Caco-2 (cell line): ENCODE measurements at regions not wholly inside any gene's neighbourhood (a gene's known extent, or its start where the extent isn't known, plus 50 kb on each side); places are given as distances from the start of the nearest gene placed in this dataset.

Experiments used
- BruUV-seq: library from RNA; stranded (reverse); fragments of 400-500 nt; replicated peaks from 2 replicates; lab custom pipeline; 2021; lab: Mats Ljungman, UMichigan
- CTCF ChIA-PET: fragments of 300-600 bp; sonication (Branson Sonifier 250); formaldehyde crosslinking; loops from one replicate; lab custom pipeline; 2022; ENCODE audit warnings: antibody characterized with exemption; lab: Charles Lee
- POLR2A ChIA-PET: fragments of 300-600 bp; sonication (Branson Sonifier 250); formaldehyde crosslinking; loops from one replicate; lab custom pipeline; 2022; ENCODE audit warnings: antibody characterized with exemption; lab: Charles Lee
- DNase-seq, 2 experiments: peaks; one replicate each; pipeline versions ENCODE4 v3.0.0 to v3.0.0-alpha.2; 2020 to 2022
- H3K27me3 ChIP-seq: replicated peaks from 2 replicates; pipeline ENCODE4 v1.6.0; 2011; ENCODE audit warnings: low read length; ENCODE audit not compliant: control insufficient read depth, insufficient read depth
- H3K36me3 ChIP-seq: 2 replicates; pipeline ENCODE4 v1.5.1; 2011; ENCODE audit warnings: low read length; ENCODE audit not compliant: control insufficient read depth, insufficient read depth
- H3K4me1 ChIP-seq: fragments of 250-450 bp; sonication (Bioruptor Pico); 2 replicates; pipeline ENCODE4 v1.5.1; 2020; ENCODE audit warnings: mild to moderate bottlenecking
- H3K4me3 ChIP-seq: 2 replicates; pipeline ENCODE4 v1.5.1; 2011; ENCODE audit warnings: low read depth, mild to moderate bottlenecking, control low read depth, low read length
- H3K9me3 ChIP-seq: fragments of 250-450 bp; sonication (Bioruptor Pico); 2 replicates; pipeline ENCODE4 v1.5.1; 2020; ENCODE audit warnings: mild to moderate bottlenecking, moderate library complexity
- H3K27ac Mint-ChIP-seq: one replicate; pipeline ENCODE4 v1.8.0; 2022; ENCODE audit warnings: mixed read lengths; ENCODE audit not compliant: unreplicated experiment
- H3K27me3 Mint-ChIP-seq: one replicate; pipeline ENCODE4 v1.8.0; 2022; ENCODE audit warnings: mixed read lengths; ENCODE audit not compliant: insufficient read depth, unreplicated experiment
- H3K36me3 Mint-ChIP-seq: one replicate; pipeline ENCODE4 v1.8.0; 2022; ENCODE audit warnings: mild to moderate bottlenecking, mixed read lengths; ENCODE audit not compliant: insufficient read depth, unreplicated experiment
- H3K4me1 Mint-ChIP-seq: one replicate; pipeline ENCODE4 v1.8.0; 2022; ENCODE audit warnings: low read depth, mixed read lengths; ENCODE audit not compliant: unreplicated experiment
- H3K4me3 Mint-ChIP-seq: one replicate; pipeline ENCODE4 v1.8.0; 2022; ENCODE audit warnings: mild to moderate bottlenecking, moderate library complexity, mixed read lengths; ENCODE audit not compliant: unreplicated experiment
- H3K9me3 Mint-ChIP-seq: one replicate; pipeline ENCODE4 v1.8.0; 2022; ENCODE audit warnings: mixed read lengths; ENCODE audit not compliant: unreplicated experiment
- intact Hi-C: fragments of 100-400 bp; cut with micrococcal nuclease; formaldehyde crosslinking; loops from one replicate; pipeline ENCODE4 v1.10.0; 2022; ENCODE audit not compliant: unreplicated experiment
- TF ChIP-seq, protein P1 (sequence below), 2 experiments: fragments of 200-600 bp in 1 of 2; IDR thresholded peaks; 1 replicate in 1 of 2; 2 replicates in 1 of 2; pipeline versions ENCODE4 v1.5.1 to v1.8.0; 2011 to 2022; ENCODE audit warnings: antibody characterized with exemption in 1 of 2, control low read depth in 1 of 2, inconsistent platforms in 1 of 2, low read depth in 1 of 2, low read length in 1 of 2, mild to moderate bottlenecking in 1 of 2, moderate library complexity in 1 of 2; ENCODE audit not compliant: insufficient read depth in 1 of 2, severe bottlenecking in 1 of 2, unreplicated experiment in 1 of 2

DNA sequence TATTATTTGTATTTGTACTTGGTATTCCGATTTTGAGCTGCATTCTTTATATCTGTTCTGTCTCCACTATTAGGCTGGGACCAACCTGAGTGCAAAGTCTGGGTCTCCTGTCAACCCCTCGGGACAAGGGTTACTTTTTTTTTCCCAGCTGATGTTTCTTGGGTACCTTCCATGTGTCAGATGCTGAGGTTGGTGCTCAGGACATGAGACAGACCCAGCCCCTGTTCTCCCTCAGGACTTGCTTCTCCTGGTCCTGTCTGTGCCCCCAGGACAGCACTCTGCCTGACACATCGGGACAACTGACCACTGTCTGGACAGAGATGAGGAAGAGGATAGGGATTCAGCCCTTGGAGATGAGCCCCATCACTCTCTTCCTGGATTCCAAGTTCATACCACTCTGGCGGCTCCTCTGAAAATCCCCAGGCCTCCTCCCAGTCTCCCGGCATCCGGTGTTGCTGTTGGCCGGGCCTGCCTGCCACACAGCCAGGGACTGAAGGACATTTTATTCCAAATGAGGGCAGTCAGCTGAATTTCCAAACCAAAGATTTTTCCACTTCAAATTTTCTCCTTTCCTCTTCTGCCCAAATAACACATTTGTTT, 55.6 kb upstream of the FMOD start:
- TF ChIP-seq, protein P1, sequence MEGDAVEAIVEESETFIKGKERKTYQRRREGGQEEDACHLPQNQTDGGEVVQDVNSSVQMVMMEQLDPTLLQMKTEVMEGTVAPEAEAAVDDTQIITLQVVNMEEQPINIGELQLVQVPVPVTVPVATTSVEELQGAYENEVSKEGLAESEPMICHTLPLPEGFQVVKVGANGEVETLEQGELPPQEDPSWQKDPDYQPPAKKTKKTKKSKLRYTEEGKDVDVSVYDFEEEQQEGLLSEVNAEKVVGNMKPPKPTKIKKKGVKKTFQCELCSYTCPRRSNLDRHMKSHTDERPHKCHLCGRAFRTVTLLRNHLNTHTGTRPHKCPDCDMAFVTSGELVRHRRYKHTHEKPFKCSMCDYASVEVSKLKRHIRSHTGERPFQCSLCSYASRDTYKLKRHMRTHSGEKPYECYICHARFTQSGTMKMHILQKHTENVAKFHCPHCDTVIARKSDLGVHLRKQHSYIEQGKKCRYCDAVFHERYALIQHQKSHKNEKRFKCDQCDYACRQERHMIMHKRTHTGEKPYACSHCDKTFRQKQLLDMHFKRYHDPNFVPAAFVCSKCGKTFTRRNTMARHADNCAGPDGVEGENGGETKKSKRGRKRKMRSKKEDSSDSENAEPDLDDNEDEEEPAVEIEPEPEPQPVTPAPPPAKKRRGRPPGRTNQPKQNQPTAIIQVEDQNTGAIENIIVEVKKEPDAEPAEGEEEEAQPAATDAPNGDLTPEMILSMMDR (IDR thresholded peaks at IDR 0.05; ENCODE audit: insufficient read depth in 1 of 2, low read depth in 1 of 2, low read length in 1 of 2, severe bottlenecking in 1 of 2, unreplicated experiment in 1 of 2): no peak
- no peak overlapping the region for H3K27ac Mint-ChIP-seq
- peaks cover 9% of the 10 kb centered on the region for H3K4me1 Mint-ChIP-seq
- intact Hi-C loops: no loop called here
- DNase-seq: no peak
- H3K4me1 ChIP-seq: no peaks in the 10 kb centered on the region
- H3K4me3 ChIP-seq: no peak overlapping the region
- POLR2A ChIA-PET: no interaction called here
- CTCF ChIA-PET: no interaction called here
- H3K27me3 ChIP-seq: no peaks in the 10 kb centered on the region
- no peaks in the 10 kb centered on the region for H3K36me3 ChIP-seq
- H3K36me3 Mint-ChIP-seq: no peaks in the 10 kb centered on the region
- H3K4me3 Mint-ChIP-seq: no peak overlapping the region
- no peaks in the 10 kb centered on the region for H3K9me3 ChIP-seq
- H3K27me3 Mint-ChIP-seq: peaks cover 2% of the 10 kb centered on the region
- no TSS peak for BruUV-seq
- H3K9me3 Mint-ChIP-seq: peaks cover 10% of the 10 kb centered on the region

DNA sequence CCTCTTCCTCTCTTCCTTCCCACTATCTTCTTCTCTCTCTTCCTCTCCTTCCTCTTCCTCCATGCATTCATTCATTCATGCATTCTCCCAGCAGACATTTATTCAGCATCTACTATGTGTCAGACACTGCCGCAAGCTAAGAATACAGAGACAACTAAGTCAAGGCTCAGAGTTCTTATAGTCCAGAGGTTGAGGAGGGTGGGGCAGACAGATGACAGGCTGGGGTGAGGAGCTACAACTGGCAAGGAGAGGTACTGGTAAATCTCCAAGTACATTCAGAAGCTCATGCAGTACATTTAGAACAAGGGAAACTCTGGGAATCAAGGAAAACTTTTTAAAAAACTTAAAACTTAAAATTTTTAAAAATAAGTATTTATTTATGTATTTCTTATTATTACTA, 56.4 kb upstream of the FMOD start:
- Histone ChIP-seq H3K27me3 (no peaks in the 10 kb centered on the region), H3K4me3 (no peak overlapping the region), H3K9me3 (no peaks in the 10 kb centered on the region), H3K36me3 (no peaks in the 10 kb centered on the region), H3K4me1 (no peaks in the 10 kb centered on the region)
- peaks cover 2% of the 10 kb centered on the region for H3K27me3 Mint-ChIP-seq
- intact Hi-C loops: no loop called here
- no peaks in the 10 kb centered on the region for H3K36me3 Mint-ChIP-seq
- TF ChIP-seq, protein P1 (IDR thresholded peaks at IDR 0.05; ENCODE audit: insufficient read depth in 1 of 2, low read depth in 1 of 2, low read length in 1 of 2, severe bottlenecking in 1 of 2, unreplicated experiment in 1 of 2): no peak
- CTCF ChIA-PET: no interaction called here
- H3K4me3 Mint-ChIP-seq: no peak overlapping the region
- peaks cover 12% of the 10 kb centered on the region for H3K9me3 Mint-ChIP-seq
- no TSS peak for BruUV-seq
- no peak for DNase-seq
- peaks cover 8% of the 10 kb centered on the region for H3K4me1 Mint-ChIP-seq
- H3K27ac Mint-ChIP-seq: no peak overlapping the region
- POLR2A ChIA-PET: no interaction called here

DNA sequence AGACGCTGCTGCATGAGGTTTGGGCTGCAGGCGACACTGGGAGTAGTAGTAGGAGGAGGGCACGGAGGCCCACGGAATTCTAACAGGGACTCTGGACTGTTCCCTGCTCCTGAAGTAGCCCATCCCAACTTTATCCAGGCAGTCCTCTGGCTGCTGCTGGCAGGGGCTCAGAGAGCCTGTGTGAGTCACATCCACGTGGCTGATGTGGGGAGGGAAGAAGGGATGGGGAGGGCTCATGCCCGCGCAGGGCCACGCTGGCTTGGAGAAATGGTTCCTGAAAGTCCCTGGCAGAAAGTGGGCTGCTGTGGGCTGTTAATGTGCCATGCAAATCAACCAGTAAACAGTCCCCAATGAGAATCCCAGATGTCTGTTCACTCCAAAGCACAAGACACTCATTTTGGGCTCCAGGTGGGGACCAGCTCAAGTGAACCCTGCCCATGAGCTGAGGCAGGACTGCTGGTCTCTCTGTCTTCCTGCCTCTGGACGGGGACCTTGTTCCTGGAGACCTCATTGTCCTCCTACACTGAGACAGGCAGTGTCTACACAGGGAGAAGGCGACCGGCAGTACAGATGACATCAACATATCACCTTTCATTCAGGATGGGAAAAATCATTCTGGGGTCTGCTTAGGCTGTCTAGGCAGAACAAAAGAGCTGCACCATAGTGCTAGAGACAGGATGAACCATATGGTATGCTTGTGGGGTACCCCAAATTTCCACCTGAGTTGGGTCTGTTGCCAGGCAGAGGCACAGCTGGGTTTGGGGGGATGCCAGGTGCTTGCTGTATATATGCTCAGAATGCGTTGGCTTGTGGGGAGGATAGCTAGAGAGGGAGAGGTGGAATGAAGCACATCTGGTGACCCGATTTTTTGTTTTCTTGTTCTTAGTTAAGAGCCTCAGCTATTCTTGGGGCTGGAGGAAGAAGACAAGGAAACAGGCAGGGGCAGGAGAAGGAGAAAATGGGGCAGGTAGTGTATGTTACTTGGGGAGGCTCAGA, 57.9 kb upstream of the FMOD start:
- Histone ChIP-seq H3K27me3 (no peaks in the 10 kb centered on the region), H3K36me3 (no peaks in the 10 kb centered on the region), H3K4me1 (no peaks in the 10 kb centered on the region), H3K9me3 (no peaks in the 10 kb centered on the region), H3K4me3 (no peak overlapping the region)
- intact Hi-C loops: no loop called here
- no peak overlapping the region for H3K4me3 Mint-ChIP-seq
- no peak overlapping the region for H3K27ac Mint-ChIP-seq
- TF ChIP-seq, protein P1 (IDR thresholded peaks at IDR 0.05; ENCODE audit: insufficient read depth in 1 of 2, low read depth in 1 of 2, low read length in 1 of 2, severe bottlenecking in 1 of 2, unreplicated experiment in 1 of 2): no peak
- H3K9me3 Mint-ChIP-seq: peaks cover 16% of the 10 kb centered on the region
- DNase-seq: no peak
- peaks cover 2% of the 10 kb centered on the region for H3K27me3 Mint-ChIP-seq
- no TSS peak for BruUV-seq
- H3K36me3 Mint-ChIP-seq: no peaks in the 10 kb centered on the region
- H3K4me1 Mint-ChIP-seq: peaks cover 8% of the 10 kb centered on the region
- ChIA-PET CTCF (no interaction called here), POLR2A (no interaction called here)
